CD4-positive, alpha-beta T cell treated with Interleukin-1 beta for 1 hour (primary cell): ENCODE measurements at regions not wholly inside any gene's neighbourhood (a gene's known extent, or its start where the extent isn't known, plus 50 kb on each side); places are given as distances from the start of the nearest gene placed in this dataset.

Experiments used
- DNase-seq, 2 donors: peaks; one replicate each; pipeline ENCODE4 v3.0.0-alpha.2; 2020 to 2022

DNA sequence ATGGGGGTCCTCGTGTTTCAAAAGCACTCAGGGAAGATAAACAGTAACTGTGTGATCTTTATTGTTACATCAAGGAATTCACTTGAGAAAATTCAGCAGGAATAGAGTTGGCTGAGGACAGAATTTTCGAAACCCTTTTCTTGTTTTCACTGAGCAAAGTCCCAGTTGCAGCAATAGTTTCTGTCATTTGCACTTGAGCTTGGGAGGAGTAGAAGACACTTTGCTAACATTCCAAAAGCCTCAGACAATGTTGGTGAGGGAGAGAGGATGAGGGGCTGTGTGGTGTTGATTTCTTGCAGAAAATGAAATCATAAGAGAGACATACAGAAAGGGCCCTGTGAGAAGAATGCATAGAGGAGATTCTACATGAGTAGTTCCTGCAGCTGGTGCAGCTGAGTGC lies 151.9 kb upstream of the DIPK2B start:
- DNase-seq: no peak

DNA sequence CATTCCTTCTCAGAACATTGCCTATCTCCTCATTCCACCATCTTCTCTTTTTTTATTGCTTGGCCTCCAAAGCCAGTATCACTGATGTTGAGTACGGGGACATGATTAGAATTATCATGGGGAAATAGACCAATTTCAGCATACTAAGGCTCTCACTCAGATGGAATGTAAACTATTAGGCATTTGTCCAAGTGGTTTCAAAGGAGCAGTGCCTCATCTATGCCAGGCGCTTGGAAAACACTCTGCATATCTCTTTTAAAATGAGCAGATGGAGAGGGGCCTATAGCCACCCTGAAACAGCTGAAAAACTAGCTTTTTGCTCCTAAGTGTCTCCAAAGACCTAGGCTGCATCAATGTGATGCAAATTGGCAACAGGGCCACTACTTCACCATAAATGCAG lies 150.8 kb upstream of the DIPK2B start:
- DNase-seq: no peak

DNA sequence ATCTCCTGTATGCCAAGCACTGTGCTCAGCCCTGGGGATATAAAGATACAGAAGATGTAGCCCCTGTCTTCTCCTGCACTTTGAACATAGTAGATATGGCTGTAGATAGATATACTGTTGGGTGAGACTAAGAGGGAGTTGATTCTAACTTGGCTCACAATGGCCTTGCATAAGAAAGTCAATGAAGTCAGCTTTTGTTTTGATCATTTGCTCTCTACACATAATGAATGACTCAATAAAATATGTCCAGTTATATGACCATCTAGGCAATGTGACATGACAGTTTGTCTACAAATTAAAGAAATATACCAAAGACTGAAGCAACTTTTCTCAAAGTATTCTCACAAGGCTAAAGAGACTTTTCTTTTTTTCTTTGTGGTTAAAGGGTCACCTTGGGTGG lies 147.6 kb upstream of the DIPK2B start:
- no peak for DNase-seq

DNA sequence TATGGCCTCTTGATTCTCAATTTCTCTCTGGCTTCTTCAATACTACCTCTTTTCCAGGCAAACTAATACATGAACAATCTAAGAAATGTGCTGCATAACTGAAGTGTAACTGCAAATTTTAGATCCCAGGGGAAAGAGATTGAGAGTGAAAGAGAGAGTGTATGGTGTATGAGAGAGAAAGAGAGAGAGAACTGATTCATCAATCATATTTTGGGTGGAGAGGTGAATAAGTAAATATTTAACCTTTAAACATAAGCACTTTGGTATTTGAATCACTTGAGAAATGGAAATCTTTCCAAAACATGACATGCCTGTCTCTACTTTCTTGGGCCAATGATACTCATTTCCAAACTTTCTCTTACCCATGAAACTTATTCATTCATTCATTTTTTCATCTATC lies 147.2 kb upstream of the DIPK2B start:
- no peak for DNase-seq

DNA sequence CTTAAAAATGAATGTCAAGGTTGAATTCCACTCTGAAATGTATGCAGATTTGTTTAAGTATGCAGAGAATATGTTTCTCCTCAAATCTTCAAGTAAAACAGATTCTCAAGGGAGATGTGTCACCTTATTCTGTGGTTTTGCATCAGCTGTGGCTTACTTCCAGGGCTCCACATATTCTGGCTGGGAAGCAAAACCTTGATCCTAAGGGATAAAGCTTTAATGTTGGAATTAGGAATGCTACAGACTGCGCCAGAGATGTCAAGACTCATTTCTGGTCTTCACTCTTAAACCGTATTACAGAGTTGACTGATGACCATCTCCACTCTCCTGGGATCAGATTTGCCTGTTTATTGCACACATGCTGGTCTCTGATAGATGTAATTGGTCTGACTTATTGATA lies 143.9 kb upstream of the DIPK2B start:
- no peak for DNase-seq

DNA sequence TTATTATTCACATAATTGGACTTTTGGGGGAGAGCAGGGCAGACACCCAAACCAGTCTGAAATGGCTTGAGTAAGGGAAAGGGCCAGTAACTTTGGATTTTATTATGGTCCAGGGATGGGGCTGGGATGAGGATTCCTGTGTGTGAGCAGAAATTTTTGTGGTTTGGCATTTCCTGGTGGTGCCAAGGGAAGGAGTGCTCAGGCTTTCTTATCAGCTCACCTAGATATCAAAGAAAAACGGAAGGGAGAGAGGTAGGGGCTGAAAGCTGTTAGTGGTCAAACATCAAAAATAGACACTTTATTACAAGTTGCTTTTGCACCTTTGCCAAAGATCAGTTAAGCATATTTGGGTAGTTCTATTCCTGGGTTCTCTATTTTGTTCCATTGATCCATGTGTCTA lies 128.5 kb upstream of the DIPK2B start:
- DNase-seq: no peak

DNA sequence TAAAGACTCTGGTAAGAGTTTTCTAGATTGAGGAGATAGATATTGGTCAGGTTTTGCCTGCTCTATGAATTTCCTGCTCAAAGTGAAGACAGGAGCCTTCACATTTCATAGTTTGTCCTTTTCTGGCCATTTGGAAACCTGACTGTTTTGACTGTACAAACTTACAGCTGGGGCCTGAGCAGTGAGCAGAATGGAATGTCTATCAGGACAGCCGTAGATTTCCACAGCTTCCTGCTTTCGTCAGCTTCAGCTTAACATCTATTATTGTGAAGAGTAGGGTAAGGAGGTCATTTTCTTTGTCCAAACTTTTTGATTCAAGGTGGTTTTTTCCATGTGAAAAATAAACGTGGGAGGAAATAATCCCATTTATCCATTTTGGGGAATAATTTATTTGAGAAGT lies 124.3 kb upstream of the DIPK2B start:
- no peak for DNase-seq

DNA sequence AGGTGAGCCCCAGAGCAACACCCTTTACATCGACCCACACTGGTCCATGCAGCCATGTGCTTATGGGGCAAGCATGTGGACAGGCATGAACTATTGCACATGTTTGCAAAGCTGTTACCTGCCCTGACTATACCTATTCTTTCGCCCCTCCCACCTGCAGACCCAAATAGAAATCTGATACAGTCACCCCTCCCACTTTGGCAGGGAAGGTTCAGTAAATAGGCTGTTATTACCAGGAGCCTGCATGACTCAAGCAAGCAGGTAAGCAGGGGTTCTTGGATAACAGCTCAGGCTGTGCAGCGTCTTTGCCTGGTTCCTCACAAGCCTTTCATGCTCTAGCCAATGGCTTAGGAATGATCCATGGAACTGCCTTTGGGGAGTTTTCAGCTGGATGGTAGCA lies 122.7 kb upstream of the DIPK2B start:
- DNase-seq: no peak

DNA sequence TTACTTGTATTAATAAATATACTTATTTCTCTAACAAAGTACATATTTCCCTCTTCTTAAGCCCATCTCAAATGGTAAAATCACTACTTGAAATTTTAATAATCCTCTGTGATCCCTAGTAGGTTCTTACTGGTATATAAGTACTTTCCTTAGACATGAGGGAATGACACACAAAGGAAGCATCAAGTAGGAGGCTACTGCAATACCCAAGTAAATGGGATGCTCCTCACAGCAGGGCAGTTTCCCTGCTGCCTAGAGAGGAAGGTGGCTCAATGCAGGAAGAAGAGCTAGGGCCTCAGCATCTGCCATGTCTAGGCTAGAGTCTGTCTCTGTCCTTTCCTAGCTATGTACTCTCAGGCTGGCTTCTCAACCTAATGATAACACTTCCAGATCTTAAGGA lies 122.1 kb upstream of the DIPK2B start:
- no peak for DNase-seq

DNA sequence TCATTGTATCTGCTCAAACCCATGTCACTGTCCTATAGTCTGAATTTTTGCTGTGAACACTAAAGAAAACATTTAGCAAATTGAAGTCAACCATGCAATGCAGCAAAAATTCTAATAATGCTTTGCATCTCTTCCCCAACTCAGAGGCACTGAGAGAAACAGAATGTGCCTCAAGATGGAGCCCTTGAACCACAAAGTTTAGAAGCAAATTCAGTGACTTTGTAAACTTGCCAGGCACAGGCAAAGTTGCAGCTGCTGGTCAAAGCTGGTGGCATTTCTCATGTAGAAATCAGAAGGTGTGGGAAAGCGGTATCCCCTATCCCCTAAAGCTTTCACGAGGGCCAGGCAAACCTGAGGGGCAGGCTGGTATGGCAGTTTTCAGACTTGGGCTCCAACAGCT lies 121.7 kb upstream of the DIPK2B start:
- peak in 1 of 2 donors; percentile 11 for DNase-seq

DNA sequence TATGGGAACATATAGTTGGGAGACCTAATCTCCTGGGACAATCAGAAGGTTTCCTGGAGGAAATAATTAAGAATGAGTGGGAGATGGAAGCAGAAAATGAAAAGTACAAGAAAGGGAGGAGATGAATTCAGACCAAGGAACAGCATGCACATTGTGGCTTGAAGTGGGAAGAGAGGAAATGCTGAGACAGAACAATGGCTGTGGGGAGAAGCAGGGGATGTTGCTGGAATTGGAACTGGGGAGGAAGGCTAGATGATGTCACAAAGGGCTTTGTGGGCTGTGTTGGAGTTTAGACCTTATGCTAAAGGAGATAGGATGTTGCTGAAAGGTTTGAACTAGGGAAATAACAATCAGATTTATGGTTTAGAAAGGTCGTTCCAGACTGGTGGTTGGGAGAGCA lies 119.5 kb upstream of the DIPK2B start:
- DNase-seq: no peak

DNA sequence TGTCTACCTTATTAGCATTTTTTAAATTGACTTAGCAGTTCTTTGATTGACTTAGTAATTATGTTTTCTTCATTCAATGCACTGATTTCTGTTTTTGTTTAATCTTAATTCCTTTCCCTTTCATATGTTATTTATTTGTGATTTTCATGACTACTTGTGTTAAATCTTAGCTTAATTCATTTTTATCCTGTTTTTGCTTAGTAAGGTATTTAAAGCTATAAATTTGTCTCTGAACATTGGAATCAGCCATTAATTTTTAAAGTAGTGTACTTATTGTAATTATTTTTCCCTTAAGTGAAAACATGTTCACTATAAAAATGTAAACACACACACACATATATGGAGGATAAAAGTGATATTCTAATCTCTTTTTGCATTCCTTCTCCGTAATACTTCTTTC lies 109.1 kb upstream of the DIPK2B start:
- no peak for DNase-seq

DNA sequence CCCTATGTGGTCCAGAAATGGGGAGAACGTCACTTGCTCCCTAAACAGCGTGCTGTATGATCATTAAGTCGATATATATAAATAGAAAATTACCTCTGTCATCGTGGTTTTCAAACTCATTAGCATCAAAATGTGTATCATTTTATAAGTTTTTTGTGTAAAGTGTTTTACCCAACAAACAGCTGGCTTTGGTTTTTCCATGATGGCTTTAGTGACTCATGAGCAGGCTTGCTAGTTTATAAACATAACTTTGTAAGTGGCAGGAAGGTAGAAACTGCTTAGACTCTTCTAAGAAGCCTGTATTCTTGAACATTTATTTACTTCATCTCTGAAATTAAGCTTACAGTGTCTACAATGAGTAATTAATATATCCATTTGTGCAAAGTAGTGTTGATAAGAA lies 108.4 kb upstream of the DIPK2B start:
- no peak for DNase-seq

DNA sequence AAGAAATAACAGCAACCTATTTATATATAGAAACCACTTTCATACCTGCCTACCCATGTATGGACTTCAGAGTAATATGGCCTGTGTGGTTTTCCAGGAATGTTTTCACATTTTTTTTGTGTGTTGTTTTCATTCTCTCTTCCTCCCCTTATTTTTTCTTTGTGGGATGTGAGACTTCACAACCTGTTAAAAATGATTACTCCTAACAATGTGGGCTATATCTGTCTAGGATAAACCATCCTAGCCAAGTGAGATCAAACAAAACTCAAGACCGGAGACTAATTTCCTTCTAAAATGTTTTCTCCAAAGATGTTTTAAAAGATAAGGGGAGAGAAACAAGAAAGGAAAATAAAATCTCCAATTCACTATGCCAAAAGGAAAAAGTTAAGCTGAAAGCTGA lies 106.1 kb upstream of the DIPK2B start:
- no peak for DNase-seq

DNA sequence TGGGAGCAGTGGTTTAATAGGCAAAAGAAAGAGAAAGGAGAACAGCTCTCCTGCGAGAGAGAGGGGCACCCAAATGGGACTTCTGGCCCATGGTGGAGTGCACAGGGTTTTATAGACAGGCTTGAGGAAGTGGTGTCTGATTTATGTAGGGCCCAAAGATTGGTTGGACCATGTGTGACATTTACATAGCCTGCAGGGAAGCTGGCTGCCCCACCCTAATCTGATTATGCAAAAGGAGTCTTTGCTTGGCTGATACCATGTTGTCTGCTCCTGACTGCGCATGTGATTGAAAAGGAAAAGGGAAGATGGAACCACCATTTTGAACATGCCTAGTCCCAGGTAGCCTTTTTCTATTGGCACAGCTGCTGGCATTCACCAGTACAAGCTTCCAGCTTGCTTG lies 100.0 kb upstream of the DIPK2B start:
- DNase-seq: no peak

DNA sequence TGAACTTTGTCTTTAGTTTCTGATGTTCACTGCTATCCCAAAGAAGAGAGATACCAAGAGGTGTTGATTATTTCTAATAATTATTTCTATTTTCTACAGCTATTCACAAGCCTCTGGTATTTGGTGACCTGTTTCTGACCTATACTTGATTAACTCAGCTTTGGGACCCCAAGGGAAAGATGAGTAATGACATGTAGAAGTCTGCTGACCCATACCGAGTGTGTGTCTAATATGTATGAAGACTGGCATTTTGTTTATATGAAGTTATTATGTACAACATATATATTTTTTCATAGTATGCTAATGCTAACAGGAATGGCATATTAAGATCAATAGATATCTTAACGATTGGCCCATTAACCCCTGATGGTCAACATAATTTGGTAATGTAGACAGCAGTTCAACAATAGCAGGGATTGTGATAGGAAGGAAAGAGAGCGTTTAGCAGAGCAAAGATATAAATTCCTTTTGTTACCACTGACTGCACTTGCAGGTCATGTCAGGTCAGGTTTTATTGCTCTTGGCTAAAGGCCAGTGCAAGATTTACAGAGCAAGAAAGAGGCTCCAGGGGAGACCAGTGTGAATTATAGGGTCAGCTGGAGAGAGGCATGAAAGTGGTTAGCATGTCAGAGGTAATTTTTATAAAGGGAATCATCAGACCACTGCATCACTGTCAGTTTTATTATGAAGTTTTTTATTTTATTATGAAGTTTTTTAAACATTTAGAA lies 94.7 kb upstream of the DIPK2B start:
- DNase-seq: no peak

DNA sequence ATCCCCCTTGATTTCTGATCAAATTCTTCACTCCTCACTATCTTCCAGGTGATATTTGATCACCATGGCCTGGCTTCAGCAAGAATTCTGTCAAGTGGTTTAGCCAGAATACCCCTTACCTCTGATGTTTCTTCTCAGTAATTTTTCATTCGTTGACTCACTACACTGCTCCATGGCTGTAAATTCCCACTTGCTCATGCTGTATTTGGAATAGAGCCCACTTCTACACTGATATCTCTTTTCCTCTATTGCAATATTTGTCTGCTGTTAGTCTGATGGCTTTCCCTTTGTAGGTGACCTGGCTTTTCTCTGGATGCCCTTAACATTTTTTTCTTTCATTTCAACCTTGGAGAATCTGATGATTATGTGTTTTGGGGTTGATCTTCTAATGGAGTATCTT lies 73.9 kb upstream of the DIPK2B start:
- no peak for DNase-seq

DNA sequence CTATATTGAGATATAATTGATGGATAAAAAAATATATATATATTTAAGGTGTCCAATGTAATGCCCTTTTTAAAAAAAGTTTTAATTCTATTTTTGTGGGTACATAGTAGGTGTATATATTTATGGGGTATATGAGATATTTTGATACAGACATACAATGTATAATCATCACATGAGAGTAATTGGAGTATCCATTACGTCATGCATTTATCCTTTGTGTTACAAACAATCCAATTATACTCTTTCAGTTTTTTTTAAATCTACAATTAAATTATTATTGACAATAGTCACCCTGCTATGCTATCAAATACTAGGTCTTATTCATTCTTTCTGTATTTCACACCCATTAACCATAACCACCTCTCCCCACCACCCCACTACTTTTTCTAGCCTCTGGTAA lies 66.3 kb upstream of the DIPK2B start:
- no peak for DNase-seq

DNA sequence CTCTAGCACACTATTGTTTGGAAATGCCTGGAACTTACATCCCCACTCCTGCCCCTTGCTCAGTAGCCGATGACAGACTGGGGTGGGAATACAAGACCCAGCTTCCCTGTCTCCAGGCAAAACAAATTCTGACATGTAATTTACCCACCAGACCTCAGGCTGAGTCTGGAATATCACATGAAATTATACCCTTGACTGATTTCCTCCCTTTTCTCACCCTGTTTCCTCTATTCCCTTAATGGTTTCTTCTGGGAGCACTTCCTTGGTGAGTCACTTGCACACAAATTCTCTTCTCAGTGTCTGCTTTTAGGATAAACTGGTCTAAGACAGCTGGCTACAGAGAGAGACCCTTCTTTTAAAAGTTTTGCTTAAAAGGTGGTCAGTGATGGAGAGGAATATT lies 65.8 kb upstream of the DIPK2B start:
- no peak for DNase-seq

DNA sequence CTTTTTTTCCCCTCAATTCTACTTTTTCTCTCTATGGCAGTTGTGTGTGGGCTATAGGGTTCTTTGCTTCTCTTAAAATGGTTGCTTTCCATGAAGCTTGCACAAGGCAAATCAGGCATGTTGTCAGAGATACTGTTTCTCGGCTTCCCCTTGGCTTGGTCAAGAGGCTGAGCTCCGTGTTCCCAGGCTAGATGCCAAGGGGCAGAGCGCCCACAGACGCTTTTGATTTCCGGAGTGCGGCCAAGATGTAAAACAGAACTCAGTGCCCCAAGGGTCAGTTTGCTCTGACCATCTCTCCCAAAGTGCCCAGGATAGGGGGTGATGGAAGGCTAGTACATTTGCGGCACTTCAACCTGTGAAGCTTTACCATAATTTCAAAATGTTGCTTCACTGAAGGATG lies 64.2 kb upstream of the DIPK2B start:
- no peak for DNase-seq

DNA sequence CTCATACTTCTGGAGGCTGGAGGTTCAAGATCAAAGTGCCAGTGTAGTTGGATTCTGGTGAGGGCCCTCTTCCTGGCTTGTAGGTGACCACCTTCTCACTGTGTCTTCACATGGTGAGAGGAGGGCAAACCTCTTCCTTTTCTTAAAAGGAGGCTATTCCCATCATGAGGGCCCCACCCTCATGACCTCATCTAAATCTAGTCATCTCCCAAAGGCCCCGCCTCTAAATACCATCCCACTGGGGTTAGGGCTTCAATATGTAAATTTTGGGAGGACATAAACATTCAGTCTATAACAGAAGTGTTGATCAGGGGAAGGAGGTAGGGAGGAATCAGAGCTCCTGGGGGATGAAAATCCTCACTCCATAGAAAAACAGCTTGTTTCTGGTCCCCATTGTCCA lies 60.8 kb upstream of the DIPK2B start:
- no peak for DNase-seq

DNA sequence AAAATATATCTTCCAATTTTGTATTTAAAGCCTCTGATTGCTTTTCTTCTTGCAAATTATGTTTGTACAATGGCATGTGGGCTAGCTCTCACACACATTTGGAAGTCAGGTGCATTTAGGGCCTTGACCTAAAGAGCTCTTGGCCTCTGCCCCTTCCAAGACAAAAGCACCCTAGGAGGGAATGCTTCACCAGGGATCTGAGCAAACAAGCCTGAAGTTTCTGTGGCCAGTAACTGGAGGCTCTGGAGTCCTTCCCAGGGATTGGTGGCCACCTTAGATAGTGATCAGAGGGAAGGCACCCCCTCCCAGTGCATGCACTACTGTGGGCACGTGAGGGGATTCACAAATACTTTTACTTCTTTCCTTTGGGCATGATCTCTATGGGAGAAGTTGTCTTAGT lies 60.3 kb upstream of the DIPK2B start:
- no peak for DNase-seq

DNA sequence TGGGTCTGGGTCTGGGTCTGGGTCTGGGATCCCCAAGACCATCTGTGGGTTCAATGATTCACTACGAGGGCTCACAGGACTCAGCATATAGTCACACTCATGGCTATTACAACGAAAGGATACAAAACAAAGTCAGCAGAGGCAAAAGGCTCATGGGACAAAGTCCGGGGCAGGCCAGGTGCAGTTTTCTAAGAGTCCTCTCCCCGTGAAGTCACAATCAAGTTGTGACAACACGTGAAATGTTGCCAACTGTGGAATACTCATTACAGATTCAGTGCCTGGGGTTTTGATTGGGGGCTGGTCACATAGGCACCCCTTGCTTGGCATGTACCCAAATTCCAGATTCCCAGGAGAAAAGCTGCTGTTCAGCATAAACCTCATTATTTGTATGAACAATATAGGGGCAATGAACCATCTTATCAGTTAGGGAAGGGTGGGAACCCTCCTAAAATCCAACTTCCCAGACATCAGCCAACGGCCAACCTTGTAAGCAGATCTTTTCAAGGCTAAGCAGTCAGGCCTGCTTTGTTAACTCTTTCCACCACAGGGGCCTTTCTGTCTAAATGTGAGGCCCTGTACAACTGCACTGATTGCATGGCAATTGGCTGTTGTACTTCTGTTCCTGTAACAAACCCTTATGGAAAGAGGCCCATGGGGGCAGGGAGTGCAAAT lies 58.2 kb upstream of the DIPK2B start:
- no peak for DNase-seq
